ENCODE measurements at regions not wholly inside any gene's neighbourhood (a gene's known extent, or its start where the extent isn't known, plus 50 kb on each side); places are given as distances from the start of the nearest gene placed in this dataset.
"Not testable (repeated sequence)": the region's sequence is repeated elsewhere in the genome, so short reads cannot be mapped to it uniquely, and the experiment has no call there.

DNA sequence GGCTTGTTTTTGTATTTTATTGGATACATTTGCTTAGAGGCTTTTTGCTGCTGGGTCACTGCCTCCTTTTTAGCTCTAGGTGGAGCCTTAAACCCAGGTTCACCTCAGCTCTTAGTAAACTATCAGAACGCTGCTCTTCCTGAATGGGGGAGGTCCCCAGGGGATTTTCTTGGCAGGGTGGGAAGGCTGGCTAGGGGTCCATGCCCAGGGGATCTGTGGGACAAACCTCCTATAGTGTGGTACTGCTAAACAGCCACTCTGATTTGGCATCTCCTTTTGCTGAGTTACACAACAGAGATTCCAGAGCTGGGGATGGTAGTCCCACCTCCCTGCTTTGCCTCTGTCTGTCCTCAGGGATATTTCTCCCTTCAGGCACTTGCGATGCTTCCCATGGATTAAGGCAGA is 204.9 kb downstream of the ZIC5 start:
- no peak for DNase-seq

- DNase-seq, result no peak
Measured at GRCh38 chr13:99765869-99766268, 205.7 kb downstream of the ZIC5 start.

- DNase-seq, result no peak
Measured at GRCh38 chr13:99760456-99760855, 211.1 kb downstream of the ZIC5 start.

DNA sequence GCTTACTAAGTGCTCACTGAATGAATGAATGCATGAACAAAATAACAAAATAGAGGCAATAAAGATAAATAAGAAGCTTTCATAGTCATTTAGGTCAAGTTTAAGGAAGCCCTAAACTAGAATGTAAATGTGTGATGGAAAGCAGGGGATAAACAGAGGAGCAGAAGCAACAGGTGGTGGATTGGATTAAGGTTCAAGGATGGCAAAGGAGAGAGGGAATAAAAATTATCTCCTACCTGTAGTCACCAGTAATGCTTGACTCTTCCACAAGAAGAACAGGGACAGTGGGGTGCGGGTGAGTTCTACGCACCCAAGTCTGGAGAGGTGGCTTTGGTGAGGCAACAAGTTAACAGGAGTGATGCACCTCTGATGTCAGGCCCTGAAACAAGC is 212.4 kb downstream of the ZIC5 start:
- DNase-seq, result no peak

- no peak for DNase-seq
Measured at GRCh38 chr13:99758460-99759162, 213.0 kb downstream of the ZIC5 start.

DNA sequence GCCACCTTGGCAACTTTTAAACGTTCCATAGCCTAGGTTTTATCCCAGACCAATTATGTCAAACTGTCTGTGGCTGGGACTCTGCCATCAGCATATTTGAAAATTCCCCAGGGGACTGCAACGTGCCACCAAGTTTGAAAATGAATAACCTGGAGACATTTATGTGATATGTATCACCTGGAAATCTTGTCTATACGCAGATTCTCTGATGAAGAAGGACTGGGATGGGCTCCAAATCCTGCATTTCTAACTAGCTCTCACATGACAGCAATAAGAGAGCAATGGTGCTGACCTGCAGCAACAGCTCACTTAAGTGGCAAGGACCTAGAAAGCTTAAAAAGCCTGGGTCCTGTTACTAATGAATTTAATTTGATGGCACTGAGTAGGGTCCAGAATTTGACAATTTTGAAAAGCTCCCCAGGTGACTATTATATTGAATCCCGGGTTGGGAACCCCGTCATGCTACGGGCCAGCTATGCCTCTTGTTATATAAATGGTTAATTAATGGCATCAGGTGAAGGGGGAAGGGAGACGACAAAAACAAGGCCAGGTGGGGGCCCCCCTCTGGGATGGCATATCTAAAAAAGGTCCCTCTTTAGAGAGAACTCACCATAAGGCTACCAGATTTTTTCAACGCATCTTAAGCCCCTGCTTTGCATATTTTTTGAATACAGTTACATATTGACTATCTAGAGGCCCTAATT is 213.7 kb downstream of the ZIC5 start:
- no peak for DNase-seq

DNA sequence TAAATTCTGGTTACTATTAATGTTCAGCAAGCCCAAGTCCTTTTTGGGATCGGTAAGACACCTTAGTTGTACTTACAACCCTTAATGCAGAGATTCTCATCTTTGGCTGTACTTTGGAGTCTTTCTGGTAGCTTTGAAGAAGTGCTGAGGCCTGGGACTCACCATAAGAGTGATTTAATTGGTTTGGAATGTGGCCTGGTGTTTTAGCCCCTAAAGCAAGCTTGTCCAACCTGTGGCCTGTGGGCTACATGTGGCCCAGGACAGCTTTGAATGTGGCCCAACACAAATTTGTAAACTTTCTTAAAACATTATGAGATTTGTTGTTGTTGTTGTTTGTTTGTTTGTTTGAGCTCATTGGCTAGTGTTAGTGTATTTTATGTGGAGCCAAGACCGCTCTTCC is 215.3 kb downstream of the ZIC5 start:
- DNase-seq, result no peak

DNA sequence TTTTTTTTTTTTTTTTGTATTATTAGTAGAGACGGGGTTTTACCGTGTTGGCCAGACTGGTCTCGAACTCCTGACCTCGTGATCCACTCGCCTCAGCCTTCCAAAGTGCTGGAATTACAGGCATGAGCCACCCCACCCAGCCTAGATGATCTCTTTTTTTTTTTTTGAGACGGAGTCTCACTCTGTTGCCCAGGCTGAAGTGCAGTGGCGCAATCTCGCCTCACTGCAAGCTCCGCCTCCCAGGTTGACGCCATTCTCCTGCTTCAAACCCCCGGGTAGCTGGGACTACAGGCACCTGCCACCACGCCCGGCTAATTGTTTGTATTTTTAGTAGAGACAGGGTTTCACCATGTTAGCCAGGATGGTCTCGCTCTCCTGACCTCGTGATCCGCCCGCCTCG is 216.8 kb downstream of the ZIC5 start:
- not testable (repeated sequence) for DNase-seq

GRCh38 chr13:99752373-99752772 is 219.2 kb downstream of the ZIC5 start:
- no peak for DNase-seq

GRCh38 chr13:99751517-99752199 is 219.9 kb downstream of the ZIC5 start:
- no peak for DNase-seq

GRCh38 chr13:99750951-99751350 is 220.6 kb downstream of the ZIC5 start:
- DNase-seq, result no peak

DNA sequence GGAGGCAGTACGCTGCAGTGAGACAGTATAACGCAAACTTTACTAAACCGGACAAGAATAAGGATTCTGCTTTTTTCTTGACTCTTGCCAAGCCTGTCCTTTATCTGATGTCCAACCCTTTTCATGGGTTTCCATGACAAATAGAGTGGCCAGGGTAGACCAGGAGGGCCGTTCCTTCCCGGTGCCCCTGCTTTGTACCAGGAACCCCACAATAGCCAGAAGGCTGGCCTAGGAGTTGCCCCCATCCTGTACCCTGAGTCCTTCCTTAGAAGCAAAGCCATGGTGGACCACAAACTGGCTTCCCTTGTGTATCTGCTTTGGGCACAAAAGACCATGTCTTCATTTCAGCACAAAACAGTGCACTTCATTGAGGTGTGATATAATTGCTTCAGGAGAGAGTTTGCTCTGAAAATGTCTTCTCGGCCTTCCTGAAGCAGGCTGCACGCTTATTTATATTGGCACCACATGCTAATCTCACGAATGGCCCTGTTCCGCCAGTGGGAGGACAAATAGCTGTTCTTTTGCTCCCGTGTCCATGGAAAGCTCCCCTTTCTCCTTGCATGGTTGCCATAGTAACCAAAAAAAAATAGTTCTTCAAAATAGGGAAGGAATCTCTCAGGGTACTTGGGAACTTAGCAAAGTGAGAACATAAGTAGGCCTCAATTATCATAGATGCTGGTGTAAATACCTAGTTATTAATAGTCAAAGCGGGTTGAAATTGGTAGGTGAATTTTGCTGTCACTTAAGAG is 222.1 kb downstream of the ZIC5 start:
- DNase-seq, result no peak

GRCh38 chr13:99747403-99747710 is 224.2 kb downstream of the ZIC5 start:
- no peak for DNase-seq

DNA sequence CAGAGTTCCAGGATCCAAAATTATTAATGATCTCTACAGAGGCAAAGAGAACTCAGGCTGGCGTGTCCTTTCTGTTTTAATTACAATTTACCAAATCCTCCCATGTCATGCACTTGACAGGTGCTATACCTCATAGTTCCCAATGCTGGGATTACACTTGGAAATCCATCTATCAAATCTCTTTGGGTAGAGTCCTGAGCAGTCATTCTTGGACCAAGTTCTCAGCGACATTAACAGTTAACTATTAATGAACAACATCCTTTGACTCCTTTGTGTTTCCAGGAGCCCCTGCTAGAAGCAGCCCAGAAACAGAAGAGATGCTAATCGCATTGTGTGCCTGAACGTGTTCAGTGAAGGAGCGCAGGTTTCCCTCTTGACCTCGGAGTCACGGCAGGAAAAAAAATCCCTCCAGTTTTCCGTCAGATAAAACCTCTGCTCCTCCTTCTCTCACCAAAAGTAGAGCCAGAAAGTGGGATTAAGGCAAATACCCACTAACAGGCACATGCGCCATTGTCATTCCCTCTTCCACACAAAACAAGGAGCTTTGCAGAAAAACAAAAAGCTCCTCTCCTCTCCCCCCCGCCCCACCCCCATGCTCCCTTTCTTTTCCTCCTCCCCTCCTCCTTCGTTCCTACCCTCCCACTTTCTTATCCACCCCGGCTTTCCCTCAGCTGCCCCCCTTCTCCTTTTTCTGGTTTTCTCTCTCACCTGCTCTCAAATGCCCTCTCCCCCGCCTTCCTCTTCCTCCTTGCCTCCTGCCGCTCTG is 224.7 kb downstream of the ZIC5 start:
- DNase-seq, result no peak

GRCh38 chr13:99743094-99743493 is 228.5 kb downstream of the ZIC5 start:
- DNase-seq, result no peak

DNA sequence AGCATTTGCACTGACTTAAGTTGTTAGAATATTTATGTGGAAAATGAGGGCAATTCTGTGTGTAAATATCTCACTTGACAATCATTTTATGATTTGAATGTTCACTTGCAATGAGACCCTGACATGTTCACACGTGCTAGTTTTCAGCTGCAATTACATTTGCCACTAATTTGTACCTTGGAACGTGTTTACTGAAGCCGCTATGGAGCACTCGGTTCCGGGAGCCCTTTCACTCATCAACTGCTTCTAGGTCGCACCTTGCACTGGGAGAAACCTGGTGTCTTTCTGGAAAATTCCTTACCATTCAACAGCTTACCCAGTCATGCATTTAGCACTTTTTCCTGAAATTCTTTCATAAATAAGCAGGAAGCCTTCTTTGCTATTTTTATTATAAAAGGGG is 229.6 kb downstream of the ZIC5 start:
- no peak for DNase-seq

DNA sequence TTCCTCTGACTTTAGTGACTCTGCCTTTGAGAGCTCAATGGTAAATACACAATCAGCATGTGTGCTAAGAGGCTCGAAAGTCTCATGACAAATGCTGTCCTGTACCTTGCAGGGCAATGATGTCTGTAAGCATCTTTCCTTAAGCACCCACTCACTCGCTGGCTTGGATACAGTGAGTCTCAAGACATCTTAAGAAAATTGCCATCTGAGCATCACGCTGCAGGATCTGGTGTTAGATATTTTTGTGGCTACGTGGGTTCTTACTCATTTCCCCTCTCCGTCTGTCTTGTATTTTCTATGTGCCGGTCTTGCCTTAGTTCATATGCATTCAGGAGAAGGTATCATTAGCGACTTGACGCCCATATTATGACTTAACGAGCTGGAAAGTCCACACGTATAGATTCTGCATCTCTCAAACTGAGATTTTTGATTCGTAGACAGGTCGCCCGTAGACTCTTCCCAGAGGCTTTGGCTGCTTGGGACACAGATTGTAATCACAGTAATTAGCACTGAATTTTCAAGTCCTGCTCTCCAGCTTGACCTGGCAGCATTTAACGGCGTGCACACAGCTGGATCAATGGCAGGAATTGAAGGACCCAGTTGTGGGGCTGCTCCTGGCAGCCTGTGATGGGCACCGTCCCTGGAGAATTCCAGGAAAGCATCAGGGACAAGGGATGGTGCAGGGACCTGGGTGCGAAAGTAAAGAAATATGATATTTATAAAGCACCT is 231.2 kb downstream of the ZIC5 start:
- no peak for DNase-seq

- DNase-seq, result no peak
Measured at GRCh38 chr13:99738626-99739025, 232.9 kb downstream of the ZIC5 start.

DNA sequence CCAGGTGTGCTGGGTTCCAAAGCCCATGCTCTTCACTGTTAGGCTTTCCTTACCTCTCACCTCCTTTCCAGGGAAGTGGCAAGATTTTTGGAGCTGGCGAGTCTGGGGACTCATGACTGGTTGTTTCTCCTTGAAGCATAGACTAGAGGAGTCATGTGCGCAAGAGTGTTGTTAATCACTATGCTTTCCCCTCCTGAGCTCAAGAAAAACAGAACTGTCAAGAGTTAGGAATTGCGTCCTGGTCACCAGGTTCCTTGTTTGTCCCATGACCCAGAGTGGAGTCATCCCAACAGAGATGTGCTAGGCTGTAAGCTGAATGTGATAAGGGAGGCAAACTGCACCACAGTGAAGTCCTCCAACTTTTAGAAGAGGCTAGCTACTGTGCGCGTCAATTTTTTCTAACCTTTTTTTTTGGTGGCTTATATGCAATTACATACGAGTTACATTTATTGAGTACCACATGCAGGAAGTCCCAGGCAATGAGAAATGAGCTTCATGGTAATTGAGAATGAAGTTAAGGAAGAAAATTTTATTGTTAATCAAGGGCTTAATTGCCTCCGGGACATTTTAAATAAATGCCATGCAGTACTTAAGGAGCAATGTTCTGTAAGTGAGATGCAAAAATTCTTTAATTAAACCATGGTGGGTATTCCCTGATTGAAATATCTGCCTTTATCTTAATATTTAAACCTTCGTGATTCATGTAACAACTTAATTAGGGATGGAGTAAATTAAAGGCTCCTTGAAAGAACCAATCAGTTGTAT is 233.9 kb downstream of the ZIC5 start:
- no peak for DNase-seq

- no peak for DNase-seq
Measured at GRCh38 chr13:99736541-99736940, 235.0 kb downstream of the ZIC5 start.

GRCh38 chr13:99734013-99734693 is 232.9 kb downstream of the TM9SF2 start:
- DNase-seq, result no peak
